ENCODE measurements at regions not wholly inside any gene's neighbourhood (a gene's known extent, or its start where the extent isn't known, plus 50 kb on each side); places are given as distances from the start of the nearest gene placed in this dataset.
"Not testable (repeated sequence)": the region's sequence is repeated elsewhere in the genome, so short reads cannot be mapped to it uniquely, and the experiment has no call there.

GRCh38 chr2:31757351-31757750 is 176.6 kb upstream of the SRD5A2 start:
- TF ChIP-seq CTCF, POLR2AphosphoS5 (IDR thresholded peaks at IDR 0.05): not testable (repeated sequence)
